Thyroid gland (tissue), 4 donors: ENCODE measurements at regions not wholly inside any gene's neighbourhood (a gene's known extent, or its start where the extent isn't known, plus 50 kb on each side); places are given as distances from the start of the nearest gene placed in this dataset.

Experiments used
- POLR2A ChIP-seq, 2 donors: fragments of 450-650 bp; IDR thresholded peaks; one replicate each; pipeline ENCODE4 v1.6.1; 2017; ENCODE audit warnings: antibody characterized with exemption in 2 of 2, mild to moderate bottlenecking in 2 of 2, moderate library complexity in 1 of 2
- TF ChIP-seq, protein P1 (sequence below), 6 experiments: fragments of 200-600 bp in 3 of 6; fragments of 450-650 bp in 3 of 6; sonication (generic) in 3 of 6; IDR thresholded peaks; one replicate each; pipeline ENCODE4 v1.5.1; 2016 to 2019; ENCODE audit warnings: antibody characterized with exemption in 6 of 6, mild to moderate bottlenecking in 2 of 6, inconsistent platforms in 1 of 6, moderate library complexity in 1 of 6

DNA sequence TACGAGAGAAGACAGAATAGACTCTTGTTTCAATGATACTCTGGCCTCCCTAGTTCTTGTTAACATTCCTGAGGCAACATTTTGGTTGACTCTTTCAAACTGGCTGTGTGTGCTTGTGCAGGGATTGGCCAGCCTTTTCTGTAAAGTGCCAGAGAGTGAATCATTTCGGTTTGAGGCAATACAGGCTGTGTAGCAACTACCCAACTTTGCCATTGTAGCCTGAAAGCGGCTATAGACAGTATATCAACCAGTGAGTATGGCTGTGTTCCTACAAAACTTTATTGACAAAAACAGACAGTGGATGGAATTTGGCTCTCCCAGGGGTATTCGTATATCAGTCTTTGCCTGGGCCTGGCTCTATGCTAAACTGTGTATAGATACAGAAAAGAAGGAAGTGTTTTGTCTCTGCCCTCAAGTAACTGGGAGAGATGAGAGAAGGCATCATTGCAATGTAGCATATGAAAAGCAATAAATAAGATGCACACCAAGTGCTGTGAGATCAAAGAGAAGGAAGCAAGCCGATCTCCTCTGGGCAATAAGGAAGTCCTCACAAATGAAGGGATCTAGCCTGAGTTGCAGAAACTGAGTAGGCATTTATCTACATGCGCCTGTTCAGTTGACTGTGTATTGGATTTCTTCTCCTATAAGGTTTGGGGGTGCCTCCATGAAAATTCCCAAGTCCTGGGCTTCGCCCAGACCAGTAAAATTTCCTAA lies 568.0 kb upstream of the KLF4 start:
- TF ChIP-seq, protein P1, sequence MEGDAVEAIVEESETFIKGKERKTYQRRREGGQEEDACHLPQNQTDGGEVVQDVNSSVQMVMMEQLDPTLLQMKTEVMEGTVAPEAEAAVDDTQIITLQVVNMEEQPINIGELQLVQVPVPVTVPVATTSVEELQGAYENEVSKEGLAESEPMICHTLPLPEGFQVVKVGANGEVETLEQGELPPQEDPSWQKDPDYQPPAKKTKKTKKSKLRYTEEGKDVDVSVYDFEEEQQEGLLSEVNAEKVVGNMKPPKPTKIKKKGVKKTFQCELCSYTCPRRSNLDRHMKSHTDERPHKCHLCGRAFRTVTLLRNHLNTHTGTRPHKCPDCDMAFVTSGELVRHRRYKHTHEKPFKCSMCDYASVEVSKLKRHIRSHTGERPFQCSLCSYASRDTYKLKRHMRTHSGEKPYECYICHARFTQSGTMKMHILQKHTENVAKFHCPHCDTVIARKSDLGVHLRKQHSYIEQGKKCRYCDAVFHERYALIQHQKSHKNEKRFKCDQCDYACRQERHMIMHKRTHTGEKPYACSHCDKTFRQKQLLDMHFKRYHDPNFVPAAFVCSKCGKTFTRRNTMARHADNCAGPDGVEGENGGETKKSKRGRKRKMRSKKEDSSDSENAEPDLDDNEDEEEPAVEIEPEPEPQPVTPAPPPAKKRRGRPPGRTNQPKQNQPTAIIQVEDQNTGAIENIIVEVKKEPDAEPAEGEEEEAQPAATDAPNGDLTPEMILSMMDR (IDR thresholded peaks at IDR 0.05): no peak
- no peak for TF ChIP-seq POLR2A (IDR thresholded peaks at IDR 0.05)
